H1 (cell line): ENCODE measurements at regions not wholly inside any gene's neighbourhood (a gene's known extent, or its start where the extent isn't known, plus 50 kb on each side); places are given as distances from the start of the nearest gene placed in this dataset.

Experiments
- CHD1 ChIP-seq: IDR thresholded peaks from 2 replicates; pipeline ENCODE4 v1.6.1; 2012; ENCODE audit warnings: low read depth, low read length, improper control_type of control experiment
- MAX ChIP-seq: IDR thresholded peaks from 2 replicates; pipeline ENCODE4 v1.6.1; 2012; ENCODE audit warnings: inconsistent platforms
- RNF2 ChIP-seq: fragments of 200-900, 300-1000 bp; sonication (generic); IDR thresholded peaks from 2 replicates; pipeline ENCODE4 v1.7.1; 2016; ENCODE audit warnings: borderline replicate concordance, low read depth, mild to moderate bottlenecking, antibody characterized with exemption, low read length; ENCODE audit not compliant: poor library complexity, severe bottlenecking; ENCODE audit errors: missing control alignments
- SIRT6 ChIP-seq: IDR thresholded peaks from one replicate; pipeline ENCODE4 v1.7.1; 2012; ENCODE audit warnings: low read length, inconsistent platforms

- no peak for TF ChIP-seq SIRT6
- TF ChIP-seq CHD1 = no peak
- no peak for TF ChIP-seq RNF2
- no peak for TF ChIP-seq MAX
These were observed 368.1 kb downstream of the C16orf95 start (continued) for GRCh38 chr16:86949116-86949515.
